ENCODE measurements at regions not wholly inside any gene's neighbourhood (a gene's known extent, or its start where the extent isn't known, plus 50 kb on each side); places are given as distances from the start of the nearest gene placed in this dataset.
"Not testable (repeated sequence)": the region's sequence is repeated elsewhere in the genome, so short reads cannot be mapped to it uniquely, and the experiment has no call there.

- no peak for DNase-seq
Observed at GRCh38 chrX:114272096-114272686, 311.7 kb upstream of the HTR2C start.

- DNase-seq, result not testable (repeated sequence)
Observed at GRCh38 chrX:114270371-114270770, 313.5 kb upstream of the HTR2C start.

GRCh38 chrX:114268643-114269042 lies 315.2 kb upstream of the HTR2C start:
- DNase-seq, result no peak

GRCh38 chrX:114267142-114267541 lies 316.7 kb upstream of the HTR2C start:
- no peak for DNase-seq

GRCh38 chrX:114252186-114252585 lies 331.7 kb upstream of the HTR2C start:
- DNase-seq, result no peak

GRCh38 chrX:114251575-114251974 lies 332.3 kb upstream of the HTR2C start:
- no peak for DNase-seq

GRCh38 chrX:114221445-114221844 lies 362.4 kb upstream of the HTR2C start:
- DNase-seq, result no peak

GRCh38 chrX:114210879-114211278 lies 373.0 kb upstream of the HTR2C start:
- DNase-seq, result no peak

- DNase-seq, result no peak
Observed at GRCh38 chrX:114201622-114202021, 382.3 kb upstream of the HTR2C start.

GRCh38 chrX:114181195-114181594 lies 402.7 kb upstream of the HTR2C start:
- no peak for DNase-seq

GRCh38 chrX:114178126-114178525 lies 405.8 kb upstream of the HTR2C start:
- no peak for DNase-seq

GRCh38 chrX:114167276-114167675 lies 416.6 kb upstream of the HTR2C start:
- not testable (repeated sequence) for DNase-seq

- DNase-seq, result no peak
Observed at GRCh38 chrX:114166601-114167000, 417.3 kb upstream of the HTR2C start.

- no peak for DNase-seq
Observed at GRCh38 chrX:114165537-114165936, 418.3 kb upstream of the HTR2C start.

GRCh38 chrX:114162068-114162735 lies 421.7 kb upstream of the HTR2C start:
- no peak for DNase-seq

GRCh38 chrX:114152801-114153200 lies 431.1 kb upstream of the HTR2C start:
- no peak for DNase-seq

GRCh38 chrX:114152130-114152529 lies 431.8 kb upstream of the HTR2C start:
- DNase-seq, result no peak

GRCh38 chrX:114134465-114134864 lies 449.4 kb upstream of the HTR2C start:
- no peak for DNase-seq

GRCh38 chrX:114127411-114128025 lies 456.4 kb upstream of the HTR2C start:
- DNase-seq, result no peak

- DNase-seq, result no peak
Observed at GRCh38 chrX:114127005-114127404, 456.9 kb upstream of the HTR2C start.

GRCh38 chrX:114101081-114101480 lies 482.8 kb upstream of the HTR2C start:
- no peak for DNase-seq

GRCh38 chrX:114097866-114098265 lies 486.0 kb upstream of the HTR2C start:
- no peak for DNase-seq

- DNase-seq, result no peak
Observed at GRCh38 chrX:114097427-114097826, 486.5 kb upstream of the HTR2C start.

GRCh38 chrX:114095789-114096188 lies 488.1 kb upstream of the HTR2C start:
- no peak for DNase-seq

- DNase-seq, result no peak
Observed at GRCh38 chrX:114087543-114087942, 496.3 kb upstream of the HTR2C start.

Data from NCI-H446 (cell line).